ENCODE measurements at regions not wholly inside any gene's neighbourhood (a gene's known extent, or its start where the extent isn't known, plus 50 kb on each side); places are given as distances from the start of the nearest gene placed in this dataset.

DNA sequence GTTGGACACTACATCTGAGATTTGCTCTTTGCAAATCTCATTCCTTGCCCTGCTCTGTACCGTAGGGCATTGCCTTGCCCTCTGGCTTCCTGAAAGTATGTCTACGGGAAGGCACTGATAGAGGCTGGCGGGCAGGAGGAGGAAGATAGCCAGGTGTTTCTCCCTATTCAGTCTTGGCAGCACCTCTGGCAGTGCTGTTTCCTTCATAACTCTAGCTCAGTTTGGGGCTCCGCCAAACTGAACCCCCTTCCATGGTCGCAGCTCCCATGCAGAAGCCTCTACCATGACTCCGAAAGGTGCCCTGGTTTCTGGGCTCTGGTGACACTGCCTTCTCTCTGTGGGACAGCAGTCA is 122.3 kb upstream of the PRR20G start:
- no peaks in the 10 kb centered on the region for H3K36me3 ChIP-seq
- peak; percentile 34 for DNase-seq
- H3K4me1 ChIP-seq = no peaks in the 10 kb centered on the region
- H3K9me3 ChIP-seq = no peaks in the 10 kb centered on the region
- H3K27ac ChIP-seq = no peak overlapping the region
- 76 to 90% (median 84%) methylated on average over 6 of the region's 6 CpGs for WGBS, 5 donors
- TF ChIP-seq, protein P1, sequence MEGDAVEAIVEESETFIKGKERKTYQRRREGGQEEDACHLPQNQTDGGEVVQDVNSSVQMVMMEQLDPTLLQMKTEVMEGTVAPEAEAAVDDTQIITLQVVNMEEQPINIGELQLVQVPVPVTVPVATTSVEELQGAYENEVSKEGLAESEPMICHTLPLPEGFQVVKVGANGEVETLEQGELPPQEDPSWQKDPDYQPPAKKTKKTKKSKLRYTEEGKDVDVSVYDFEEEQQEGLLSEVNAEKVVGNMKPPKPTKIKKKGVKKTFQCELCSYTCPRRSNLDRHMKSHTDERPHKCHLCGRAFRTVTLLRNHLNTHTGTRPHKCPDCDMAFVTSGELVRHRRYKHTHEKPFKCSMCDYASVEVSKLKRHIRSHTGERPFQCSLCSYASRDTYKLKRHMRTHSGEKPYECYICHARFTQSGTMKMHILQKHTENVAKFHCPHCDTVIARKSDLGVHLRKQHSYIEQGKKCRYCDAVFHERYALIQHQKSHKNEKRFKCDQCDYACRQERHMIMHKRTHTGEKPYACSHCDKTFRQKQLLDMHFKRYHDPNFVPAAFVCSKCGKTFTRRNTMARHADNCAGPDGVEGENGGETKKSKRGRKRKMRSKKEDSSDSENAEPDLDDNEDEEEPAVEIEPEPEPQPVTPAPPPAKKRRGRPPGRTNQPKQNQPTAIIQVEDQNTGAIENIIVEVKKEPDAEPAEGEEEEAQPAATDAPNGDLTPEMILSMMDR (IDR thresholded peaks at IDR 0.05 in 8 of 11, conservative IDR thresholded peaks at IDR 0.05 in 3 of 11) = no peak
- TF ChIP-seq POLR2A (IDR thresholded peaks at IDR 0.05) (no peak), POLR2AphosphoS5 (IDR thresholded peaks at IDR 0.05) (no peak)
- peaks cover 0 to 83% (median 5%) of the 10 kb centered on the region in 7 donors for H3K27me3 ChIP-seq (replicated peaks in 1 of 7)
- intact Hi-C loops (cut with DNase I; ENCODE audit: low total_unique reads) = no loop called here
- H3K4me3 ChIP-seq = no peak overlapping the region

DNA sequence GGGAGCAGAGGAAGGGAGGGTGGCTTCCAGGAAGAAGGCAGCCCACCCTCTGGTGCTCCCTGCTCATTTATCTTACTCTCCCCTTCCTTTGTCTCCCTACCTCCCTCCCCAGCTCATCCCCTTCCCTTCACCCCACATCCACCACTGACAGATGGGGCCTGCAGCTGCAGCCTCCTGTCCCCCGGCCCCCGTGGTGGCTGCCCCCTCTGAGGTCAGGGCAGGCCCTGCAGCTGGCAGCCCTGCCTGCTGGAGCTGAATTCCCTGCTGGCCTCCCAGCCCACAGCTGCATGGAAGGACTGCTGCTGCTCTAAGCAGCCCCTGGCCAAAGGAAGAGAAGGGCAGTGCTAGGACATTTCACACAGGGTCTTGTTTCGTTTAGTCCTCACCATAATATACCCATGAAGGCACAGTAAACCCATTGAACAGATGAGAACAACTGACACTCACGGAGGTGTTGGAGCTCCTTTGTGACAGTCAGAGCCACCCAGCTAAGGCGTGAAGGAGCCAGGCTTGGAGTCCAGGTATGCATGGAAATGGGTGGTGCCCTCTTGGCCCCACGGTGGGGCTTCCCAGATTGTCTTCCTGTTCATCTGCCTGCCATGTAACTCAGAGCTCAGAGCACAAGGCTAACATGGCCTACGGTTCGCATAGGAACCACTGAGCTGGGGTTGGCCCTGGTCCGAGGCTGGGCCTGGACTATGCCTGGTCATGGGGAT is 121.7 kb upstream of the PRR20G start:
- H3K4me1 ChIP-seq = no peaks in the 10 kb centered on the region
- no peak overlapping the region for H3K4me3 ChIP-seq
- peaks cover 0 to 83% (median under 1%) of the 10 kb centered on the region in 7 donors for H3K27me3 ChIP-seq (replicated peaks in 1 of 7)
- TF ChIP-seq POLR2AphosphoS5 (IDR thresholded peaks at IDR 0.05) (no peak), POLR2A (IDR thresholded peaks at IDR 0.05) (no peak)
- intact Hi-C loops (cut with DNase I; ENCODE audit: low total_unique reads) = no loop called here
- H3K36me3 ChIP-seq = no peaks in the 10 kb centered on the region
- 63 to 78% (median 75%) methylated on average over 5 to 9 of the region's 9 CpGs for WGBS, 5 donors
- H3K9me3 ChIP-seq = no peaks in the 10 kb centered on the region
- peak; percentile 64 for DNase-seq
- H3K27ac ChIP-seq = no peak overlapping the region

DNA sequence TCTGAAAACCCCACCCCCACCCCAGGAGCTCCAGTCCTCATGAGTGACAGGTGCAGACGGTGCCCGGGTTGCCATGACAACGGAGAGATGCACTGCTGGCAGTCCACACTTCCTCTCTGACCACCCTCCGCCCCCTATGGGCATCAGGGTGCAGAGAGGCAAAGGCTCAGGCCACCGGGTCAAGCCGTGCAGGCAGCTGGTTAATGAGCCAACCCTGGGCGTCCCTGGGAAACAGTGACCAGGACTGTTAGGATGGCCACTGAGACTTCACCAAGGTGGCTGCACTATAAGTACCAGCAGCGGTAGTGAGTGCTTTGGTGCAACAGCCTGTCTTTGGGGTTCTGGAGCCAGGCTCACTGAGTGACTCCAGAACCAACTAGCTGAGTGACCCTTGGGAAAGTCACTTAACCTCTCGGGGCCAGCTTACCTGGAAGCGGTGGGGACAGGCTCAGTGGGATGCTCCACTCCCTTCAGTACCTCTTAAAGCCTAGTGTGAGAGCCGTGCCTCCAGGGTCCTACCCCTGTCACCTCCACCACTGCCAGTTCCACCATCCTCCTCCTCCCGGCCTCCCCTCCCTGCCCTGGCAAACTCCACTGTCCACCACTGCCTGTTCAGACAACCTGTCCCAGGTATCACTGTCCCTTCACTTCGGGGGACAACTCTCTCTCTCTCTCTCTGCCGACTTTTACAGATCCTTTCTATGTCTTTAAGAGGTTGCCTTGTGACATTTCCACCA is 121.0 kb upstream of the PRR20G start:
- Histone ChIP-seq H3K9me3 (no peaks in the 10 kb centered on the region), H3K27me3 (replicated peaks in 1 of 7) (peaks cover 0 to 79% (median 0%) of the 10 kb centered on the region in 7 donors), H3K4me1 (no peaks in the 10 kb centered on the region), H3K27ac (no peak overlapping the region), H3K36me3 (no peaks in the 10 kb centered on the region), H3K4me3 (no peak overlapping the region)
- intact Hi-C loops (cut with DNase I; ENCODE audit: low total_unique reads) = no loop called here
- TF ChIP-seq, protein P1 (IDR thresholded peaks at IDR 0.05 in 8 of 11, conservative IDR thresholded peaks at IDR 0.05 in 3 of 11) = no peak
- no peak for TF ChIP-seq POLR2AphosphoS5 (IDR thresholded peaks at IDR 0.05)
- TF ChIP-seq POLR2A (IDR thresholded peaks at IDR 0.05) = no peak
- peak; percentile 48 for DNase-seq
- 60 to 76% (median 66%) methylated on average over 9 to 14 of the region's 14 CpGs for WGBS, 5 donors

DNA sequence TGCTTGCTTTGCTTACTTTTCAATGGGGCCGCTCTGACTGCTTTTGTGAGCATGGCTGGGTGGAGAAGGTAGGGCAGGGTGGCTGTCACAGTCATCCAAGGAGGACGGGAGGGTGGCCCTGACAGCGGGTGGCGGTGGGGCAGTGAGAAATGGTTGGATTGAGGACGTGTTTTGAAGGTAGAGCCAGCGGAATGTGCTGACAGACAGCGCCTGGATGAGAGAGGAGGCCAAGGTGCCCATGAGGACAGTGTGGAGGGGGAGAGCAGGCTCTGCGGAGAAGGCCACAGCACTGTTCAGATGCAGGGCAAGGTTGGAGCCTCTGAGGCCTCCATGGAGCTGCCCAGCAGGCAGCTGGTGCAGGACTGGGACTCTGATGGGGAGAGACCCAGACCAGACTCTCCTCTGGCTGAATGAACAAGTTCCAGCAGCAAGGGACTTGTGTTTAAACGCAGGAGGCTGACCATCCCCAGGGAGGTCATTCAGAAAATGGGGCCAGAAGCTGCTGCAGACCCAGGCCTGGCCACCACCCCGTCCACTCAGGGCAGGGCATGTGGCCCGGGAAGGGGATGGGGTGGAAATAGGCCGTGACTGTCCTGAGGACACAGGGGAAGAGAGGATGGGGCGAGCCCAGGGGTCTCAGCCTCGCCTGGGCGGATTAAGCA is 120.3 kb upstream of the PRR20G start:
- intact Hi-C loops (cut with DNase I; ENCODE audit: low total_unique reads) = no loop called here
- no peaks in the 10 kb centered on the region for H3K9me3 ChIP-seq
- TF ChIP-seq POLR2AphosphoS5 (IDR thresholded peaks at IDR 0.05) = no peak
- TF ChIP-seq, protein P1 (IDR thresholded peaks at IDR 0.05 in 8 of 11, conservative IDR thresholded peaks at IDR 0.05 in 3 of 11) = no peak
- no peak for TF ChIP-seq POLR2A (IDR thresholded peaks at IDR 0.05)
- peaks cover 0 to 72% (median 0%) of the 10 kb centered on the region in 7 donors for H3K27me3 ChIP-seq (replicated peaks in 1 of 7)
- WGBS, 5 donors = 80 to 89% (median 84%) methylated on average over 15 of the region's 15 CpGs
- no peak overlapping the region for H3K4me3 ChIP-seq
- peak; percentile 63 for DNase-seq
- H3K27ac ChIP-seq = no peak overlapping the region
- no peaks in the 10 kb centered on the region for H3K36me3 ChIP-seq
- H3K4me1 ChIP-seq = no peaks in the 10 kb centered on the region
